ENCODE measurements at regions not wholly inside any gene's neighbourhood (a gene's known extent, or its start where the extent isn't known, plus 50 kb on each side); places are given as distances from the start of the nearest gene placed in this dataset.

DNA sequence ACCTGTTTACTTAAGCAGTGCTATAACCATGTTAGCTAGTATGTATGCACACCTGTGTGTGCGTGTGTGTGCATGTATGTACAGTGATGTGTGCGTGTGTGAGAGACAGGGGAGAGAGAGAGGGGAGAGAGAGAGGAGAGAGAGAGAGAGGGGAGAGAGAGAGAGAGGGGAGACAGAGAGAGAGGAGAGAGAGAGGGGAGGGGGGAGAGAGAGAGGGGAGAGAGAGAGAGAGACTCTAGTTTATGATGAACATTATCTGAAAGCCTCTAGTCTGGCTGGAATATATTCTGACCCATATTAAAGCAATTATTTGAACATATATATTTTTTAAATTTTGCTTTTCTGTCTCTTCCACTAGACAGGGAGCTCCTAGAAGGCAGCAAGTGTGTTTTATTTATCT, 117.5 kb upstream of the CPEB4 start:
- intact Hi-C loops (cut with micrococcal nuclease) = loop anchor here (10.0 kb wide), 1 partner anchor 204 kb away; no protein-coding TSS in a partner anchor
- CTCF ChIA-PET = interaction anchor here (1.4 kb wide), 1 partner anchor 10 kb away, joined by 3 read pairs; no protein-coding TSS in a partner anchor
- dilution Hi-C loops (cut with HindIII; ENCODE audit: low sequenced_read_pairs, unreplicated experiment) = no loop called here
- no peak overlapping the region for H4K5ac ChIP-seq (ENCODE audit: low read depth, low read length)
- H3K4me3 ChIP-seq (ENCODE audit: insufficient read depth, low read depth, low read length) = no peak overlapping the region
- H3K9ac ChIP-seq (ENCODE audit: low read depth, low read length) = no peak overlapping the region
- in situ Hi-C loops (cut with MboI; ENCODE audit: low sequenced_read_pairs) = no loop called here
- no peak overlapping the region for H2AK9ac ChIP-seq (replicated peaks; ENCODE audit: low read depth, low read length, poor library complexity)
- no peak overlapping the region for H4K8ac ChIP-seq (ENCODE audit: low read depth in 2 of 2, low read length in 2 of 2)
- H3K4ac ChIP-seq (ENCODE audit: low read depth, low read length) = no peak overlapping the region
- H3K23ac ChIP-seq (ENCODE audit: low read depth, low read length) = no peak overlapping the region
- ATAC-seq (ENCODE audit: low read depth) = no peak
- no peak overlapping the region for H2AFZ ChIP-seq (replicated peaks; ENCODE audit: low read length, poor library complexity)
- no peak overlapping the region for H2AK5ac ChIP-seq (ENCODE audit: low read depth, low read length)
- POLR2A ChIA-PET (ENCODE audit: unreplicated experiment) = no interaction called here
- H3K9me1 ChIP-seq (ENCODE audit: insufficient read depth, low read length) = peaks cover 5% of the 10 kb centered on the region; the same call in 1 of the 2 replicates
- BruUV-seq (replicated peaks) = no TSS peak
- WGBS, 2 experiments (ENCODE audit: extremely low coverage in 2 of 2, insufficient read length in 1 of 2) = no CpG with 5 or more reads among the region's 2 CpGs
- no peak overlapping the region for H3K27ac ChIP-seq (ENCODE audit: insufficient read depth, low read length)
- no peak overlapping the region for H2BK120ac ChIP-seq (ENCODE audit: low read depth, low read length)
- H3K14ac ChIP-seq (replicated peaks; ENCODE audit: low read depth, low read length) = no peak overlapping the region
- no peak overlapping the region for H2BK15ac ChIP-seq (ENCODE audit: low read depth, low read length)
- TF ChIP-seq, protein P1, sequence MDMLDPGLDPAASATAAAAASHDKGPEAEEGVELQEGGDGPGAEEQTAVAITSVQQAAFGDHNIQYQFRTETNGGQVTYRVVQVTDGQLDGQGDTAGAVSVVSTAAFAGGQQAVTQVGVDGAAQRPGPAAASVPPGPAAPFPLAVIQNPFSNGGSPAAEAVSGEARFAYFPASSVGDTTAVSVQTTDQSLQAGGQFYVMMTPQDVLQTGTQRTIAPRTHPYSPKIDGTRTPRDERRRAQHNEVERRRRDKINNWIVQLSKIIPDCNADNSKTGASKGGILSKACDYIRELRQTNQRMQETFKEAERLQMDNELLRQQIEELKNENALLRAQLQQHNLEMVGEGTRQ (IDR thresholded peaks at IDR 0.05; ENCODE audit: low read depth, low read length) = no peak
- TF ChIP-seq NFE2L2 (IDR thresholded peaks at IDR 0.05; ENCODE audit: low read depth, low read length) (no peak), CHD1 (IDR thresholded peaks at IDR 0.05; ENCODE audit: low read depth, low read length) (no peak), SMC3 (IDR thresholded peaks at IDR 0.05; ENCODE audit: low read depth, low read length) (no peak), RFX5 (IDR thresholded peaks at IDR 0.05; ENCODE audit: low read depth, low read length) (no peak), CEBPB (IDR thresholded peaks at IDR 0.05; ENCODE audit: low read depth, low read length) (no peak), RCOR1 (IDR thresholded peaks at IDR 0.05; ENCODE audit: insufficient replicate concordance, low read length) (no peak), MXI1 (IDR thresholded peaks at IDR 0.05; ENCODE audit: borderline replicate concordance, low read depth, low read length) (no peak), BHLHE40 (IDR thresholded peaks at IDR 0.05; ENCODE audit: low read depth, low read length) (no peak), FOS (IDR thresholded peaks at IDR 0.05; ENCODE audit: low read depth, low read length) (no peak), RAD21 (IDR thresholded peaks at IDR 0.05; ENCODE audit: low read length) (no peak), MAZ (IDR thresholded peaks at IDR 0.05; ENCODE audit: borderline replicate concordance, low read depth, low read length) (no peak)
- TF ChIP-seq, protein P2, sequence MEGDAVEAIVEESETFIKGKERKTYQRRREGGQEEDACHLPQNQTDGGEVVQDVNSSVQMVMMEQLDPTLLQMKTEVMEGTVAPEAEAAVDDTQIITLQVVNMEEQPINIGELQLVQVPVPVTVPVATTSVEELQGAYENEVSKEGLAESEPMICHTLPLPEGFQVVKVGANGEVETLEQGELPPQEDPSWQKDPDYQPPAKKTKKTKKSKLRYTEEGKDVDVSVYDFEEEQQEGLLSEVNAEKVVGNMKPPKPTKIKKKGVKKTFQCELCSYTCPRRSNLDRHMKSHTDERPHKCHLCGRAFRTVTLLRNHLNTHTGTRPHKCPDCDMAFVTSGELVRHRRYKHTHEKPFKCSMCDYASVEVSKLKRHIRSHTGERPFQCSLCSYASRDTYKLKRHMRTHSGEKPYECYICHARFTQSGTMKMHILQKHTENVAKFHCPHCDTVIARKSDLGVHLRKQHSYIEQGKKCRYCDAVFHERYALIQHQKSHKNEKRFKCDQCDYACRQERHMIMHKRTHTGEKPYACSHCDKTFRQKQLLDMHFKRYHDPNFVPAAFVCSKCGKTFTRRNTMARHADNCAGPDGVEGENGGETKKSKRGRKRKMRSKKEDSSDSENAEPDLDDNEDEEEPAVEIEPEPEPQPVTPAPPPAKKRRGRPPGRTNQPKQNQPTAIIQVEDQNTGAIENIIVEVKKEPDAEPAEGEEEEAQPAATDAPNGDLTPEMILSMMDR (conservative IDR thresholded peaks at IDR 0.05; ENCODE audit: low read depth, low read length) = no peak
- TF ChIP-seq, protein P3, sequence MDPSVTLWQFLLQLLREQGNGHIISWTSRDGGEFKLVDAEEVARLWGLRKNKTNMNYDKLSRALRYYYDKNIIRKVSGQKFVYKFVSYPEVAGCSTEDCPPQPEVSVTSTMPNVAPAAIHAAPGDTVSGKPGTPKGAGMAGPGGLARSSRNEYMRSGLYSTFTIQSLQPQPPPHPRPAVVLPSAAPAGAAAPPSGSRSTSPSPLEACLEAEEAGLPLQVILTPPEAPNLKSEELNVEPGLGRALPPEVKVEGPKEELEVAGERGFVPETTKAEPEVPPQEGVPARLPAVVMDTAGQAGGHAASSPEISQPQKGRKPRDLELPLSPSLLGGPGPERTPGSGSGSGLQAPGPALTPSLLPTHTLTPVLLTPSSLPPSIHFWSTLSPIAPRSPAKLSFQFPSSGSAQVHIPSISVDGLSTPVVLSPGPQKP (IDR thresholded peaks at IDR 0.05; ENCODE audit: borderline replicate concordance, low read depth, low read length) = no peak
- H4K91ac ChIP-seq (ENCODE audit: insufficient read depth, low read depth, low read length) = no peak overlapping the region
- no peak overlapping the region for H3K4me2 ChIP-seq (ENCODE audit: low read depth, low read length)
- no peak overlapping the region for H3K18ac ChIP-seq (ENCODE audit: low read depth, low read length)
- H3K79me1 ChIP-seq (ENCODE audit: low read depth in 1 of 2, low read length in 2 of 2) = no peaks in the 10 kb centered on the region
- no peak overlapping the region for H3K56ac ChIP-seq (ENCODE audit: extremely low read depth, insufficient read depth, low read length)
- no peaks in the 10 kb centered on the region for H3K9me3 ChIP-seq (ENCODE audit: control insufficient read depth, insufficient read depth, low read length)
- no peaks in the 10 kb centered on the region for H4K20me1 ChIP-seq (ENCODE audit: insufficient read depth, low read length)
- H3K4me1 ChIP-seq (ENCODE audit: control insufficient read depth, insufficient read depth, low read length) = peaks cover 3% of the 10 kb centered on the region; the same call in 1 of the 2 replicates
- no peaks in the 10 kb centered on the region for H3K27me3 ChIP-seq (ENCODE audit: control insufficient read depth, insufficient read depth, low read length)
- no peak overlapping the region for H2BK5ac ChIP-seq (ENCODE audit: low read depth, low read length, poor library complexity, severe bottlenecking)
- no peak overlapping the region for H2BK20ac ChIP-seq (ENCODE audit: low read depth, low read length)
- no peak for DNase-seq
- no peaks in the 10 kb centered on the region for H3K36me3 ChIP-seq (ENCODE audit: control insufficient read depth, insufficient read depth, low read length)
